HEK293T (cell line): ENCODE measurements at regions not wholly inside any gene's neighbourhood (a gene's known extent, or its start where the extent isn't known, plus 50 kb on each side); places are given as distances from the start of the nearest gene placed in this dataset.

Experiments
- CTCF ChIA-PET: fragments of 350-600 bp; formaldehyde crosslinking; extraction: SDS; loops from one replicate; lab custom pipeline; 2021; ENCODE audit warnings: antibody characterized with exemption, inconsistent platforms; lab: Yijun Ruan, JAX
- POLR2A ChIA-PET: fragments of 350-600 bp; formaldehyde crosslinking; extraction: SDS; loops from one replicate; lab custom pipeline; 2020; ENCODE audit warnings: antibody characterized with exemption, inconsistent platforms; lab: Yijun Ruan, JAX
- DNase-seq: peaks from one replicate; pipeline ENCODE4 v3.0.0; 2012; ENCODE audit warnings: mixed read lengths; ENCODE audit errors: extremely low spot score
- ARNT ChIP-seq: fragments of 450-650 bp; IDR thresholded peaks from 2 replicates; pipeline ENCODE4 v1.6.1; 2017; ENCODE audit warnings: mild to moderate bottlenecking
- BHLHE40 ChIP-seq: fragments of 450-650 bp; IDR thresholded peaks from 2 replicates; pipeline ENCODE4 v1.6.1; 2016; ENCODE audit warnings: mild to moderate bottlenecking, moderate library complexity, borderline replicate concordance
- CTBP1 ChIP-seq: fragments of 450-650 bp; IDR thresholded peaks from 2 replicates; pipeline ENCODE4 v1.6.1; 2016; ENCODE audit warnings: borderline replicate concordance
- ELF4 ChIP-seq: fragments of 450-650 bp; IDR thresholded peaks from 2 replicates; pipeline ENCODE4 v1.6.1; 2017; ENCODE audit warnings: antibody characterized with exemption
- FOXA1 ChIP-seq: fragments of 450-650 bp; IDR thresholded peaks from 2 replicates; pipeline ENCODE4 v1.6.1; 2016; ENCODE audit warnings: mild to moderate bottlenecking
- FOXK2 ChIP-seq: fragments of 450-650 bp; IDR thresholded peaks from 2 replicates; pipeline ENCODE4 v1.6.1; 2016; ENCODE audit warnings: mild to moderate bottlenecking
- FOXM1 ChIP-seq: fragments of 450-650 bp; IDR thresholded peaks from 2 replicates; pipeline ENCODE4 v1.6.1; 2017; ENCODE audit warnings: mild to moderate bottlenecking, borderline replicate concordance
- HDGF ChIP-seq: fragments of 450-650 bp; IDR thresholded peaks from 2 replicates; pipeline ENCODE4 v1.6.1; 2017; ENCODE audit warnings: antibody characterized with exemption, borderline replicate concordance
- L3MBTL2 ChIP-seq: fragments of 450-650 bp; conservative IDR thresholded peaks from 2 replicates; pipeline ENCODE4 v1.6.1; 2016; ENCODE audit warnings: mild to moderate bottlenecking
- LEF1 ChIP-seq: fragments of 450-650 bp; IDR thresholded peaks from 2 replicates; pipeline ENCODE4 v1.6.1; 2017; ENCODE audit warnings: mild to moderate bottlenecking, borderline replicate concordance
- NFRKB ChIP-seq: fragments of 450-650 bp; IDR thresholded peaks from 2 replicates; pipeline ENCODE4 v1.6.1; 2016; ENCODE audit warnings: mild to moderate bottlenecking, moderate library complexity
- PKNOX1 ChIP-seq: fragments of 450-650 bp; IDR thresholded peaks from 2 replicates; pipeline ENCODE4 v1.6.1; 2016
- SP1 ChIP-seq: fragments of 450-650 bp; IDR thresholded peaks from 2 replicates; pipeline ENCODE4 v1.6.1; 2017
- SUZ12 ChIP-seq: fragments of 450-650 bp; IDR thresholded peaks from 2 replicates; pipeline ENCODE4 v1.6.1; 2016; ENCODE audit warnings: mild to moderate bottlenecking
- TARDBP ChIP-seq: fragments of 450-650 bp; IDR thresholded peaks from 2 replicates; pipeline ENCODE4 v1.6.1; 2016
- ZNF384 ChIP-seq: fragments of 450-650 bp; IDR thresholded peaks from 2 replicates; pipeline ENCODE4 v1.6.1; 2016

DNA sequence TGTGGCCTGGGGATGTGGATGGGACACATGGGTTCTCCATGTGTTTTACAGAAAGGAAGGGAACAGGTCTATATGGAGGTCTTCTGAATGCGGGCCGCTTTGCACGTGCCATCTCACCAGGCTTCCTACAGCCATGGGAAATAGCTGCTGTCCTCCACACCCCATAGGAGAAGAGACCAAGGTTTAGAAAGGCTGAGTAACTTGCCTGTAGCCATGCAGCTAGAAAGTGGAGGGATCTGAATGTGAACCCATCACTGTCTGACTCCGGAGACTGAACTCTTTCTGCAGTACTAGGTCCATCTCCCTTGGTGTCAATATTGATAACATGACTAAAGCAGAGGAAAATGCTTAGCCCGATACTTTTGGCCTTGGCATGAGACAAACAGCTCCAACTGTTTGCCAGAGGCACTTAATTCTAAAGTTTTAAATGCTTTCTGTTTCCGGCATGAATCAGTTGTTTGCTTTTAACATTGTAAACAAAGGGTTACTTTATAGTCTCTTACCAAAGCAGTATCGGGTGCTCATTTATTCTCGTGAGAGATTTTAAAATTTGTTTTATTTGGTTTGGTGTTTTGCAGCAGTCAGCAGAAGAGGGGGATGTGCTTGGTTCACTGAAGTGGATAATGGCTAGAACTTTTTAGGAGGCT lies 64.8 kb upstream of the LOXL4 start:
- ChIA-PET POLR2A (no interaction called here), CTCF (interaction anchor here (1.4 kb wide), 1 partner anchor 16 kb away, joined by 5 read pairs; no protein-coding TSS in a partner anchor)
- TF ChIP-seq L3MBTL2: no peak
- no peak for TF ChIP-seq LEF1
- no peak for TF ChIP-seq BHLHE40
- TF ChIP-seq ELF4: no peak
- no peak for TF ChIP-seq CTBP1
- TF ChIP-seq TARDBP: no peak
- no peak for TF ChIP-seq FOXK2
- no peak for TF ChIP-seq SP1
- TF ChIP-seq SUZ12: no peak
- TF ChIP-seq FOXA1: no peak
- no peak for TF ChIP-seq PKNOX1
- no peak for TF ChIP-seq FOXM1
- TF ChIP-seq ZNF384: no peak
- no peak for TF ChIP-seq ARNT
- no peak for TF ChIP-seq NFRKB
- no peak for TF ChIP-seq HDGF
- DNase-seq: no peak

GRCh38 chr10:98331885-98332284 lies 63.9 kb upstream of the LOXL4 start:
- TF ChIP-seq HDGF (no peak), FOXA1 (no peak), FOXK2 (no peak), ARNT (no peak), LEF1 (no peak), PKNOX1 (no peak), CTBP1 (no peak), L3MBTL2 (no peak), NFRKB (no peak)
- CTCF ChIA-PET: interaction anchor here (1.4 to 1.6 kb wide), 2 partner anchors 15 to 23 kb away, joined by 5 to 9 read pairs; no protein-coding TSS in a partner anchor
- POLR2A ChIA-PET: no interaction called here
- DNase-seq: peak; percentile 49

- CTCF ChIA-PET: interaction anchor here (1.6 kb wide), 1 partner anchor 22 kb away, joined by 9 read pairs; no protein-coding TSS in a partner anchor
- no peak for DNase-seq
- TF ChIP-seq ELF4 (no peak), SUZ12 (no peak), L3MBTL2 (no peak), HDGF (no peak), BHLHE40 (no peak), FOXK2 (no peak), ZNF384 (no peak), LEF1 (no peak), CTBP1 (no peak), SP1 (no peak), TARDBP (no peak), FOXM1 (no peak), ARNT (no peak)
- POLR2A ChIA-PET: interaction anchor here (0.6 kb wide), 1 partner anchor 10 kb away, joined by 3 read pairs; no protein-coding TSS in a partner anchor
Observed at GRCh38 chr10:98330987-98331386, 63.0 kb upstream of the LOXL4 start.

DNA sequence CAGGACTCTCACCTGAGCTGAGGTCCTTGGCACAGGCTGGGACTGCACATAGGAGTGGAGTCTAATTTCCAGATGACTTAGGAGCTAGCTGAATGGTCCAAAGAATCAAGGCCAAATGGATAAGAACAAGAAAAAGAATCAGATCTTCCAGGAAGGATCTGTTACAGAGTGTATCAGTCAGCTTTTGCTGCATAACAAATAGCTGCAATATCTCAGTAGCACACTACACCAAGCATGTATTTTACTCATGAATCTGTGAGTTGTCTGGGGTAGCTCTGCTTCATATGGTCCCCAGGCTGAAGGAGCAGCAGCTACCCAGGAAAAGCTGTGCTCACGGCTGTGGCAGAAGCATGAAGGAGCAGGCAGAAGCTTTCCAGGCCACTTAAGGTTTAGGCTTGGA lies 60.6 kb upstream of the LOXL4 start:
- ChIA-PET POLR2A (no interaction called here), CTCF (no interaction called here)
- no peak for DNase-seq
- TF ChIP-seq LEF1 (no peak), SP1 (no peak), BHLHE40 (no peak), HDGF (no peak), FOXK2 (no peak), ARNT (no peak), L3MBTL2 (no peak), CTBP1 (no peak), TARDBP (no peak)

DNA sequence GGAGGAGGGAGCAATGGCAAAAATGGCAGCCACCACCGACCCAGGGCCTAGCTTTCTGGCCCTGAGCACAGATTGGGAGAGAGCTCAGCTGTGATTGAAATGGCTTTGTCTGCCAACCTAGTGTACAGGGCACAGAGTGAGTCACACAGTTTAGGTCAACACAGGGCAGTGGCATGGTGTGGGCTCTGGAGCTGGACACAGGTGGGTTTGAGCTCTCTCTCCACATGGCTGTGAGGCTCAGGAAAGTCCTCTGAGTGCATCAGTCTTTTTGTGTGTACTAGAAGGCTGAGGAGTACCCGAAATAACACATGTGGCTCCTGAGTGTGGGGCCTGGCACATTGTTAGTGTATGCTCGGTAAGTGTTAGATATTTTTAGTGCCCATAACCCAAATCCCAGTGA lies 60.2 kb upstream of the LOXL4 start:
- POLR2A ChIA-PET: no interaction called here

DNA sequence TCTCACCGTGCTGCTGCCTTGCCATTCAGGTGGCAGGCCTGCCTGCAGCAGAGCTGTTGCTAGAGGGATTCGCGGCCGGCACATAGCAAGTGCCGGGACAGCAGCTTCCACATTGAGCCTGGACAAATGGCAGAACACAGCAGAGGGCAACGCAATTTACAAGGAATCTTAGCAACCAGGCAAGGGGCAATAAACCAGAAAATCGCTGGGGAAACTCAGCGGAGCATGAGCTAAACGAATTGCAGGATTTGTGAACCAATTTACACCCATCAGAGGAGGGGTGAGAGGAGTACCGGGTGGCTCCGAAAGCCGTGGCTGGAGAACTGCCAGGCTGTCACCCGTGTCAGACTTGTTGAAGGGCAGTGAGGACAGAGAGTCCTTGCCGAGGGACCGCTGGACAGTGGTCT lies 58.6 kb upstream of the LOXL4 start:
- ChIA-PET CTCF (interaction anchor here (1.5 kb wide), 1 partner anchor 18 kb away, joined by 6 read pairs; no protein-coding TSS in a partner anchor), POLR2A (interaction anchor here (1.1 kb wide), 1 partner anchor 10 kb away, joined by 3 read pairs; no protein-coding TSS in a partner anchor)
- no peak for DNase-seq
- TF ChIP-seq L3MBTL2 (no peak), HDGF (no peak), ELF4 (no peak), BHLHE40 (no peak), FOXM1 (no peak), CTBP1 (no peak), ZNF384 (no peak), FOXK2 (no peak), PKNOX1 (no peak), TARDBP (no peak), SP1 (no peak), ARNT (no peak)

More for the DNA sequence above, 60.2 kb upstream of the LOXL4 start:
- DNase-seq: no peak
- CTCF ChIA-PET: no interaction called here
- TF ChIP-seq CTBP1 (no peak), LEF1 (no peak), TARDBP (no peak), ELF4 (no peak), NFRKB (no peak), BHLHE40 (no peak), ARNT (no peak), FOXA1 (no peak), SP1 (no peak), FOXM1 (no peak), L3MBTL2 (no peak), SUZ12 (no peak), HDGF (no peak), ZNF384 (no peak)
